GM23338 (cell line): ENCODE measurements at regions not wholly inside any gene's neighbourhood (a gene's known extent, or its start where the extent isn't known, plus 50 kb on each side); places are given as distances from the start of the nearest gene placed in this dataset.

Experiments
- ATAC-seq: fragments of 200-7000 bp; cut with Tn5 transposase; 3 replicates; pipeline ENCODE4 v1.9.1; 2020
- DNase-seq: peaks from one replicate; pipeline ENCODE4 v3.0.0-alpha.2; 2015; ENCODE audit warnings: low spot score
- H2AFZ ChIP-seq: fragments of 200-600 bp; sonication (generic); 2 replicates; pipeline ENCODE4 v1.8.0; 2016; ENCODE audit warnings: antibody characterized with exemption, mild to moderate bottlenecking, moderate library complexity
- H3F3A ChIP-seq: fragments of 200-600 bp; sonication (generic); replicated peaks from 2 replicates; pipeline ENCODE4 v1.8.0; 2017; ENCODE audit warnings: antibody characterized with exemption, mixed run types, low read depth
- H3K27ac ChIP-seq: fragments of 200-600 bp; sonication (generic); 2 replicates; pipeline ENCODE4 v1.6.1; 2016; ENCODE audit warnings: low read depth
- H3K27me3 ChIP-seq: fragments of 200-600 bp; sonication (generic); 2 replicates; pipeline ENCODE4 v1.8.0; 2016; ENCODE audit warnings: mild to moderate bottlenecking, mixed run types, moderate library complexity; ENCODE audit not compliant: insufficient read depth
- H3K36me3 ChIP-seq: fragments of 200-600 bp; sonication (generic); 2 replicates; pipeline ENCODE4 v1.8.0; 2016; ENCODE audit warnings: mild to moderate bottlenecking; ENCODE audit not compliant: insufficient read depth
- H3K4me1 ChIP-seq: fragments of 200-600 bp; sonication (generic); 2 replicates; pipeline ENCODE4 v1.8.0; 2016; ENCODE audit warnings: mild to moderate bottlenecking, moderate library complexity; ENCODE audit not compliant: insufficient read depth
- H3K4me2 ChIP-seq: fragments of 200-600 bp; sonication (generic); 2 replicates; pipeline ENCODE4 v1.7.1; 2017; ENCODE audit warnings: mixed run types
- H3K4me3 ChIP-seq: fragments of 200-600 bp; sonication (generic); 2 replicates; pipeline ENCODE4 v1.6.1; 2016; ENCODE audit warnings: mixed run types
- H3K79me2 ChIP-seq: fragments of 200-600 bp; sonication (generic); replicated peaks from 2 replicates; pipeline ENCODE4 v1.8.0; 2017; ENCODE audit warnings: mild to moderate bottlenecking; ENCODE audit not compliant: insufficient read depth
- H3K9me2 ChIP-seq: fragments of 200-600 bp; sonication (generic); 2 replicates; pipeline ENCODE4 v1.8.0; 2017; ENCODE audit not compliant: insufficient read depth
- H4K20me1 ChIP-seq: fragments of 200-600 bp; sonication (generic); replicated peaks from 2 replicates; pipeline ENCODE4 v1.8.0; 2017; ENCODE audit warnings: mild to moderate bottlenecking; ENCODE audit not compliant: insufficient read depth
- H3K27ac Mint-ChIP-seq: 2 replicates; pipeline ENCODE4 v1.8.0; 2020; ENCODE audit warnings: inconsistent platforms, mild to moderate bottlenecking, moderate library complexity, mixed read lengths
- H3K27me3 Mint-ChIP-seq: 3 replicates; pipeline ENCODE4 v1.8.0; 2022; ENCODE audit warnings: low read depth, mild to moderate bottlenecking, moderate library complexity, mixed read lengths, inconsistent platforms; ENCODE audit not compliant: insufficient read depth, poor library complexity
- H3K36me3 Mint-ChIP-seq: 3 replicates; pipeline ENCODE4 v1.8.0; 2021; ENCODE audit warnings: low read depth, mild to moderate bottlenecking, inconsistent platforms, moderate library complexity, mixed read lengths
- H3K4me1 Mint-ChIP-seq: 3 replicates; pipeline ENCODE4 v1.8.0; 2020; ENCODE audit warnings: mild to moderate bottlenecking, inconsistent platforms, mixed read lengths
- H3K4me3 Mint-ChIP-seq: 3 replicates; pipeline ENCODE4 v1.8.0; 2021; ENCODE audit warnings: moderate library complexity, mild to moderate bottlenecking, inconsistent platforms, mixed read lengths
- H3K9me3 Mint-ChIP-seq: 3 replicates; pipeline ENCODE4 v1.8.0; 2020; ENCODE audit warnings: moderate library complexity, mild to moderate bottlenecking, inconsistent platforms, mixed read lengths
- CREB1 ChIP-seq: fragments of 250-450 bp; sonication (Bioruptor Pico); IDR thresholded peaks from 2 replicates; pipeline ENCODE4 v1.5.0; 2020; ENCODE audit warnings: low read depth, mild to moderate bottlenecking, moderate library complexity
- CTCF ChIP-seq, 2 experiments: fragments of 200-600 bp in 1 of 2; sonication (generic) in 1 of 2; conservative IDR thresholded peaks; 2 replicates each; pipeline versions ENCODE4 v1.5.1 to v1.6.1; 2016 to 2017; ENCODE audit warnings: antibody characterized with exemption in 2 of 2, low read depth in 2 of 2, mild to moderate bottlenecking in 2 of 2, moderate library complexity in 1 of 2
- EZH2 ChIP-seq: fragments of 200-600 bp; sonication (generic); IDR thresholded peaks from one replicate; pipeline ENCODE4 v1.8.0; 2017; ENCODE audit warnings: antibody characterized with exemption, mild to moderate bottlenecking, low read depth; ENCODE audit not compliant: unreplicated experiment
- EZH2phosphoT487 ChIP-seq: fragments of 200-600 bp; sonication (generic); IDR thresholded peaks from one replicate; pipeline ENCODE4 v1.8.1; 2018; ENCODE audit warnings: antibody characterized with exemption; ENCODE audit not compliant: unreplicated experiment
- JUNB ChIP-seq: IDR thresholded peaks from one replicate; pipeline ENCODE4 v1.6.1; 2016; ENCODE audit warnings: antibody characterized with exemption; ENCODE audit not compliant: unreplicated experiment
- NANOG ChIP-seq: IDR thresholded peaks from 2 replicates; pipeline ENCODE4 v1.6.1; 2016; ENCODE audit warnings: antibody characterized with exemption, borderline replicate concordance
- POLR2AphosphoS5 ChIP-seq: IDR thresholded peaks from 2 replicates; pipeline ENCODE4 v1.6.1; 2016; ENCODE audit warnings: antibody characterized with exemption, low read depth
- STAT1 ChIP-seq: IDR thresholded peaks from one replicate; pipeline ENCODE4 v1.6.1; 2016; ENCODE audit warnings: antibody characterized with exemption; ENCODE audit not compliant: unreplicated experiment
- ZNF114 ChIP-seq: fragments of 250-450 bp; sonication (Bioruptor Pico); IDR thresholded peaks from 2 replicates; pipeline ENCODE4 v1.5.0; 2020; ENCODE audit warnings: mild to moderate bottlenecking, moderate library complexity
- ZNF331 ChIP-seq: fragments of 250-450 bp; sonication (Bioruptor Pico); IDR thresholded peaks from 2 replicates; pipeline ENCODE4 v1.5.0; 2020; ENCODE audit warnings: low read depth, mild to moderate bottlenecking, moderate library complexity
- TF ChIP-seq, protein P1 (sequence below): IDR thresholded peaks from one replicate; pipeline ENCODE4 v1.6.1; 2018; ENCODE audit warnings: antibody characterized with exemption; ENCODE audit not compliant: unreplicated experiment
- TF ChIP-seq, protein P2 (sequence below): IDR thresholded peaks from 2 replicates; pipeline ENCODE4 v1.6.1; 2016; ENCODE audit warnings: antibody characterized with exemption

DNA sequence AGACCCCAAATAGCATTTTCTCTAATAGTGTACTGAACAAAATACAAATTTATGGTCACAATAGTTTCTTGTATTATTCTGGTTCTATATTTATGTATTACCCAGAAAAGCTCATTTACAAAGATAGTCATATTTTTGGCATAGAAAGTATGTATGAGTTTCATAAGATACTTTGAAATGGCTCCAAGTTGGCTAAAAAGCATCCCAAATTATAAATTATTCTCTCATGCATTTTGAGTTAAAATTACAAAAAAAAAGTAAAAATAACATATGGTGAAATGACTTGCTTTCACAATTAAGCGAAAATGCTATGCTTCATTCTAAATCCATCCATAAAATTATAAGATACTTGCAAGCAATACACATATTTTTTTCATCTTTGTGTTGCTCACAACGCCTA, 530.7 kb downstream of the ZNF804A start:
- H3K4me3 Mint-ChIP-seq = no peak overlapping the region
- Histone ChIP-seq H3F3A (no peaks in the 10 kb centered on the region), H4K20me1 (no peaks in the 10 kb centered on the region), H3K36me3 (no peaks in the 10 kb centered on the region), H3K27ac (no peak overlapping the region), H2AFZ (no peak overlapping the region), H3K4me2 (no peak overlapping the region), H3K9me2 (no peaks in the 10 kb centered on the region), H3K79me2 (no peaks in the 10 kb centered on the region), H3K4me3 (no peak overlapping the region), H3K27me3 (no peaks in the 10 kb centered on the region), H3K4me1 (no peaks in the 10 kb centered on the region)
- H3K4me1 Mint-ChIP-seq = no peaks in the 10 kb centered on the region
- H3K9me3 Mint-ChIP-seq = peaks cover 3% of the 10 kb centered on the region; the same call in 1 of the 3 replicates
- TF ChIP-seq ZNF114 (CRISPR knock-in tag) (no peak), NANOG (no peak), POLR2AphosphoS5 (no peak), EZH2phosphoT487 (no peak), CREB1 (CRISPR knock-in tag) (no peak), ZNF331 (CRISPR knock-in tag) (no peak), CTCF (conservative IDR thresholded peaks at IDR 0.05; ENCODE audit: low read depth in 2 of 2) (no peak), EZH2 (no peak)
- TF ChIP-seq, protein P1, sequence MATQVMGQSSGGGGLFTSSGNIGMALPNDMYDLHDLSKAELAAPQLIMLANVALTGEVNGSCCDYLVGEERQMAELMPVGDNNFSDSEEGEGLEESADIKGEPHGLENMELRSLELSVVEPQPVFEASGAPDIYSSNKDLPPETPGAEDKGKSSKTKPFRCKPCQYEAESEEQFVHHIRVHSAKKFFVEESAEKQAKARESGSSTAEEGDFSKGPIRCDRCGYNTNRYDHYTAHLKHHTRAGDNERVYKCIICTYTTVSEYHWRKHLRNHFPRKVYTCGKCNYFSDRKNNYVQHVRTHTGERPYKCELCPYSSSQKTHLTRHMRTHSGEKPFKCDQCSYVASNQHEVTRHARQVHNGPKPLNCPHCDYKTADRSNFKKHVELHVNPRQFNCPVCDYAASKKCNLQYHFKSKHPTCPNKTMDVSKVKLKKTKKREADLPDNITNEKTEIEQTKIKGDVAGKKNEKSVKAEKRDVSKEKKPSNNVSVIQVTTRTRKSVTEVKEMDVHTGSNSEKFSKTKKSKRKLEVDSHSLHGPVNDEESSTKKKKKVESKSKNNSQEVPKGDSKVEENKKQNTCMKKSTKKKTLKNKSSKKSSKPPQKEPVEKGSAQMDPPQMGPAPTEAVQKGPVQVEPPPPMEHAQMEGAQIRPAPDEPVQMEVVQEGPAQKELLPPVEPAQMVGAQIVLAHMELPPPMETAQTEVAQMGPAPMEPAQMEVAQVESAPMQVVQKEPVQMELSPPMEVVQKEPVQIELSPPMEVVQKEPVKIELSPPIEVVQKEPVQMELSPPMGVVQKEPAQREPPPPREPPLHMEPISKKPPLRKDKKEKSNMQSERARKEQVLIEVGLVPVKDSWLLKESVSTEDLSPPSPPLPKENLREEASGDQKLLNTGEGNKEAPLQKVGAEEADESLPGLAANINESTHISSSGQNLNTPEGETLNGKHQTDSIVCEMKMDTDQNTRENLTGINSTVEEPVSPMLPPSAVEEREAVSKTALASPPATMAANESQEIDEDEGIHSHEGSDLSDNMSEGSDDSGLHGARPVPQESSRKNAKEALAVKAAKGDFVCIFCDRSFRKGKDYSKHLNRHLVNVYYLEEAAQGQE = no peak
- no peak overlapping the region for H3K27ac Mint-ChIP-seq
- ATAC-seq = no peak
- no peak for DNase-seq
- peaks cover 2% of the 10 kb centered on the region for H3K27me3 Mint-ChIP-seq
- H3K36me3 Mint-ChIP-seq = no peaks in the 10 kb centered on the region

GRCh38 chr2:185130685-185131084, 532.4 kb downstream of the ZNF804A start:
- Mint-ChIP-seq H3K9me3 (peaks cover 3% of the 10 kb centered on the region; the same call in 1 of the 3 replicates), H3K27ac (no peak overlapping the region), H3K4me3 (no peak overlapping the region), H3K4me1 (no peaks in the 10 kb centered on the region), H3K36me3 (no peaks in the 10 kb centered on the region), H3K27me3 (peaks cover 4% of the 10 kb centered on the region)
- Histone ChIP-seq H3K36me3 (no peaks in the 10 kb centered on the region), H2AFZ (no peak overlapping the region), H3F3A (no peaks in the 10 kb centered on the region), H3K79me2 (no peaks in the 10 kb centered on the region), H3K27me3 (no peaks in the 10 kb centered on the region), H3K4me1 (no peaks in the 10 kb centered on the region), H3K4me3 (no peak overlapping the region), H4K20me1 (no peaks in the 10 kb centered on the region), H3K9me2 (no peaks in the 10 kb centered on the region), H3K4me2 (no peak overlapping the region), H3K27ac (no peak overlapping the region)
- DNase-seq (no peak), ATAC-seq (no peak)
- TF ChIP-seq EZH2phosphoT487 = no peak
- no peak for TF ChIP-seq CREB1 (CRISPR knock-in tag)
- TF ChIP-seq, protein P2, sequence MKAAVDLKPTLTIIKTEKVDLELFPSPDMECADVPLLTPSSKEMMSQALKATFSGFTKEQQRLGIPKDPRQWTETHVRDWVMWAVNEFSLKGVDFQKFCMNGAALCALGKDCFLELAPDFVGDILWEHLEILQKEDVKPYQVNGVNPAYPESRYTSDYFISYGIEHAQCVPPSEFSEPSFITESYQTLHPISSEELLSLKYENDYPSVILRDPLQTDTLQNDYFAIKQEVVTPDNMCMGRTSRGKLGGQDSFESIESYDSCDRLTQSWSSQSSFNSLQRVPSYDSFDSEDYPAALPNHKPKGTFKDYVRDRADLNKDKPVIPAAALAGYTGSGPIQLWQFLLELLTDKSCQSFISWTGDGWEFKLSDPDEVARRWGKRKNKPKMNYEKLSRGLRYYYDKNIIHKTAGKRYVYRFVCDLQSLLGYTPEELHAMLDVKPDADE = no peak
- no peak for TF ChIP-seq STAT1
- TF ChIP-seq ZNF331 (CRISPR knock-in tag) = no peak
- TF ChIP-seq NANOG = no peak
- TF ChIP-seq JUNB = no peak
- TF ChIP-seq POLR2AphosphoS5 = no peak
- TF ChIP-seq, protein P1 = no peak
- no peak for TF ChIP-seq EZH2
- TF ChIP-seq ZNF114 (CRISPR knock-in tag) = no peak
